Neural progenitor cell (in vitro differentiated cells): ENCODE measurements at regions not wholly inside any gene's neighbourhood (a gene's known extent, or its start where the extent isn't known, plus 50 kb on each side); places are given as distances from the start of the nearest gene placed in this dataset.

Source experiments
- DNase-seq: peaks from one replicate; pipeline ENCODE4 v3.0.0-alpha.2; 2016; ENCODE audit warnings: low spot score
- H2AFZ ChIP-seq: fragments of 200-600 bp; sonication (generic); replicated peaks from 2 replicates; pipeline ENCODE4 v1.6.1; 2016; ENCODE audit warnings: antibody characterized with exemption
- H3F3A ChIP-seq: fragments of 200-600 bp; sonication (generic); 2 replicates; pipeline ENCODE4 v1.6.1; 2016; ENCODE audit warnings: antibody characterized with exemption, low read depth
- H3K27ac ChIP-seq: fragments of 200-600 bp; sonication (generic); 2 replicates; pipeline ENCODE4 v1.5.1; 2016; ENCODE audit warnings: mild to moderate bottlenecking
- H3K27me3 ChIP-seq: fragments of 200-600 bp; sonication (generic); 2 replicates; pipeline ENCODE4 v1.6.1; 2016; ENCODE audit warnings: mild to moderate bottlenecking, moderate library complexity
- H3K36me3 ChIP-seq: fragments of 200-600 bp; sonication (generic); 2 replicates; pipeline ENCODE4 v1.5.1; 2016
- H3K4me1 ChIP-seq: fragments of 200-600 bp; sonication (generic); 2 replicates; pipeline ENCODE4 v1.6.1; 2016; ENCODE audit warnings: mixed run types
- H3K4me2 ChIP-seq: fragments of 200-600 bp; sonication (generic); 2 replicates; pipeline ENCODE4 v1.6.1; 2016
- H3K4me3 ChIP-seq: fragments of 200-600 bp; sonication (generic); 2 replicates; pipeline ENCODE4 v1.5.1; 2016
- H3K79me2 ChIP-seq: fragments of 200-600 bp; sonication (generic); 2 replicates; pipeline ENCODE4 v1.6.1; 2016; ENCODE audit warnings: low read depth
- H3K9ac ChIP-seq: fragments of 200-600 bp; sonication (generic); 2 replicates; pipeline ENCODE4 v1.6.1; 2016
- H3K9me3 ChIP-seq: fragments of 200-600 bp; sonication (generic); 2 replicates; pipeline ENCODE4 v1.5.1; 2016; ENCODE audit warnings: low read depth
- H4K20me1 ChIP-seq: fragments of 200-600 bp; sonication (generic); 2 replicates; pipeline ENCODE4 v1.6.1; 2016; ENCODE audit warnings: low read depth
- H3K27ac Mint-ChIP-seq: 3 replicates; pipeline ENCODE4 v1.8.0; 2021; ENCODE audit warnings: mixed read lengths
- H3K27me3 Mint-ChIP-seq: 2 replicates; pipeline ENCODE4 v1.8.0; 2022; ENCODE audit warnings: low read depth, mild to moderate bottlenecking, inconsistent platforms, moderate library complexity, mixed read lengths; ENCODE audit not compliant: insufficient read depth
- H3K36me3 Mint-ChIP-seq: 3 replicates; pipeline ENCODE4 v1.8.0; 2021; ENCODE audit warnings: mixed read lengths
- H3K4me1 Mint-ChIP-seq: 3 replicates; pipeline ENCODE4 v1.8.0; 2021; ENCODE audit warnings: mixed read lengths
- H3K4me3 Mint-ChIP-seq: 3 replicates; pipeline ENCODE4 v1.8.0; 2021; ENCODE audit warnings: mild to moderate bottlenecking, moderate library complexity, mixed read lengths
- H3K9me3 Mint-ChIP-seq: 3 replicates; pipeline ENCODE4 v1.8.0; 2020; ENCODE audit warnings: mixed read lengths
- EZH2 ChIP-seq: fragments of 200-600 bp; sonication (generic); IDR thresholded peaks from 2 replicates; pipeline ENCODE4 v1.6.1; 2017; ENCODE audit warnings: antibody characterized with exemption, mild to moderate bottlenecking, moderate library complexity
- EZH2phosphoT487 ChIP-seq: fragments of 200-600 bp; sonication (generic); IDR thresholded peaks from 2 replicates; pipeline ENCODE4 v1.6.1; 2017; ENCODE audit warnings: antibody characterized with exemption
- TF ChIP-seq, protein P1 (sequence below): fragments of 200-600 bp; sonication (generic); IDR thresholded peaks from 2 replicates; pipeline ENCODE4 v1.5.1; 2017; ENCODE audit warnings: antibody characterized with exemption, mild to moderate bottlenecking

- no peaks in the 10 kb centered on the region for H3F3A ChIP-seq
- no peak overlapping the region for H3K27ac ChIP-seq
- no peak overlapping the region for H3K9ac ChIP-seq
- Mint-ChIP-seq H3K27me3 (peaks cover 2% of the 10 kb centered on the region), H3K9me3 (no peaks in the 10 kb centered on the region), H3K36me3 (no peaks in the 10 kb centered on the region), H3K4me1 (no peaks in the 10 kb centered on the region), H3K27ac (no peak overlapping the region), H3K4me3 (no peak overlapping the region)
- H3K4me1 ChIP-seq: no peaks in the 10 kb centered on the region
- peaks cover 6% of the 10 kb centered on the region for H3K27me3 ChIP-seq
- H3K79me2 ChIP-seq: no peaks in the 10 kb centered on the region
- TF ChIP-seq EZH2phosphoT487 (no peak), EZH2 (no peak)
- TF ChIP-seq, protein P1, sequence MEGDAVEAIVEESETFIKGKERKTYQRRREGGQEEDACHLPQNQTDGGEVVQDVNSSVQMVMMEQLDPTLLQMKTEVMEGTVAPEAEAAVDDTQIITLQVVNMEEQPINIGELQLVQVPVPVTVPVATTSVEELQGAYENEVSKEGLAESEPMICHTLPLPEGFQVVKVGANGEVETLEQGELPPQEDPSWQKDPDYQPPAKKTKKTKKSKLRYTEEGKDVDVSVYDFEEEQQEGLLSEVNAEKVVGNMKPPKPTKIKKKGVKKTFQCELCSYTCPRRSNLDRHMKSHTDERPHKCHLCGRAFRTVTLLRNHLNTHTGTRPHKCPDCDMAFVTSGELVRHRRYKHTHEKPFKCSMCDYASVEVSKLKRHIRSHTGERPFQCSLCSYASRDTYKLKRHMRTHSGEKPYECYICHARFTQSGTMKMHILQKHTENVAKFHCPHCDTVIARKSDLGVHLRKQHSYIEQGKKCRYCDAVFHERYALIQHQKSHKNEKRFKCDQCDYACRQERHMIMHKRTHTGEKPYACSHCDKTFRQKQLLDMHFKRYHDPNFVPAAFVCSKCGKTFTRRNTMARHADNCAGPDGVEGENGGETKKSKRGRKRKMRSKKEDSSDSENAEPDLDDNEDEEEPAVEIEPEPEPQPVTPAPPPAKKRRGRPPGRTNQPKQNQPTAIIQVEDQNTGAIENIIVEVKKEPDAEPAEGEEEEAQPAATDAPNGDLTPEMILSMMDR: no peak
- no peak for DNase-seq
- no peak overlapping the region for H3K4me3 ChIP-seq
- H3K4me2 ChIP-seq: no peak overlapping the region
- H3K9me3 ChIP-seq: no peaks in the 10 kb centered on the region
- no peak overlapping the region for H2AFZ ChIP-seq
- H4K20me1 ChIP-seq: no peaks in the 10 kb centered on the region
- H3K36me3 ChIP-seq: no peaks in the 10 kb centered on the region
Measured at GRCh38 chr7:98713165-98713810, 96.2 kb downstream of the NPTX2 start.

DNA sequence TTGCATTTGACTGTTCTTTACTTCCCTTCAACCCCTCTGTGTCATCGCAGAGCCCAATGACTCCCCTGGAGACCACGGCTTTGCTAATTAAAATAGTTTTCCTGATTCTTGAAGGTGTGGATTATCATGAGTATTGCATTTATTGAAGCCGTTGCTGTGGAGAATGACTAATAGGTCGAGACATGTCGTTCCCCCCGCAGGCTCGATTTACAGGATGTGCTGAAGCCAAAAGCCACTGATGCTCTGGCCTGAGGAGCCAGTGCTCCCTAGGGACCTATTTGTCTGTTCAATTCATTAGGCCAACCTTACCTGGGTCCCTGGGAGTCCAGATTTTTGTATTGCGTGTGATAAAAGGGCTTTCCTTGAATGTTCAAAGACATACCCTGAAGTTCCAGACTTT lies 102.3 kb downstream of the NPTX2 start:
- Mint-ChIP-seq H3K27ac (no peak overlapping the region), H3K4me1 (no peaks in the 10 kb centered on the region), H3K27me3 (peaks cover 3% of the 10 kb centered on the region), H3K4me3 (no peak overlapping the region), H3K36me3 (no peaks in the 10 kb centered on the region), H3K9me3 (no peaks in the 10 kb centered on the region)
- H3K4me1 ChIP-seq: no peaks in the 10 kb centered on the region
- H3K4me3 ChIP-seq: no peak overlapping the region
- no peaks in the 10 kb centered on the region for H3K27me3 ChIP-seq
- DNase-seq: no peak
- TF ChIP-seq, protein P1: no peak
- TF ChIP-seq EZH2 (no peak), EZH2phosphoT487 (no peak)
- H3K4me2 ChIP-seq: no peak overlapping the region
- H3K79me2 ChIP-seq: no peaks in the 10 kb centered on the region
- no peaks in the 10 kb centered on the region for H4K20me1 ChIP-seq
- no peaks in the 10 kb centered on the region for H3K9me3 ChIP-seq
- no peak overlapping the region for H3K27ac ChIP-seq
- no peaks in the 10 kb centered on the region for H3K36me3 ChIP-seq
- no peak overlapping the region for H3K9ac ChIP-seq
- no peak overlapping the region for H2AFZ ChIP-seq
- no peaks in the 10 kb centered on the region for H3F3A ChIP-seq

- Mint-ChIP-seq H3K27ac (no peak overlapping the region), H3K4me3 (no peak overlapping the region), H3K27me3 (peaks cover 7% of the 10 kb centered on the region), H3K9me3 (no peaks in the 10 kb centered on the region), H3K36me3 (no peaks in the 10 kb centered on the region), H3K4me1 (peaks cover 4% of the 10 kb centered on the region)
- Histone ChIP-seq H3K79me2 (no peaks in the 10 kb centered on the region), H3K36me3 (no peaks in the 10 kb centered on the region), H3K4me2 (no peak overlapping the region), H3F3A (no peaks in the 10 kb centered on the region), H4K20me1 (no peaks in the 10 kb centered on the region), H3K4me3 (no peak overlapping the region), H3K4me1 (no peaks in the 10 kb centered on the region), H3K27ac (no peak overlapping the region), H2AFZ (no peak overlapping the region), H3K9me3 (no peaks in the 10 kb centered on the region), H3K9ac (no peak overlapping the region), H3K27me3 (no peaks in the 10 kb centered on the region)
- DNase-seq: no peak
- TF ChIP-seq EZH2phosphoT487 (no peak), EZH2 (no peak)
- TF ChIP-seq, protein P1: no peak
Measured at GRCh38 chr7:98722402-98722801, 105.3 kb downstream of the NPTX2 start.
